C4-2B (cell line): ENCODE measurements at regions not wholly inside any gene's neighbourhood (a gene's known extent, or its start where the extent isn't known, plus 50 kb on each side); places are given as distances from the start of the nearest gene placed in this dataset.
A peak's percentile ranks its signal among the peaks of the same experiment; 100 is the strongest.

ENCODE experiments used
- H3K27ac ChIP-seq: fragments of 450-650 bp; 2 replicates; pipeline ENCODE4 v1.5.1; 2017
- ZFX ChIP-seq: fragments of 450-650 bp; IDR thresholded peaks from 2 replicates; pipeline ENCODE4 v1.6.1; 2017
- TF ChIP-seq, protein P1 (sequence below): fragments of 450-650 bp; conservative IDR thresholded peaks from 2 replicates; pipeline ENCODE4 v1.5.1; 2017; ENCODE audit warnings: mild to moderate bottlenecking

DNA sequence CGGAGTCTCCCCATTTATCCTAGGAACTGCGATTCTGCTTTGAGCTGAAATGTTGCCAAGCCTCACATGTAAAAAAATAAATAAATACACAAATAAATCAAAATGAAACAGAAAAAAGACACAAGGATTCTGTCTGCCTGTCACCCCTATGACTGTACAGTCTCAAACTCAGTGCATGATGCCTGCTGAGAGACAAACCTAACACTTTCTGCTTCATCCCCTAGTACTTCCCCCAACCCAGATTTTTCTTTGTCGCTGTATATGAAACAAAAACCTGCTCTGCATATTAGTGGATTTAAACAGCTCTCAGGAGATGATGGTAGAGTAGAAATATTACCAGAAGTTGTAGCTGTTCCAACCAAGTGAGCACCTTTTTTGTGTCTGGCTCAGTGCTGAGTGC, 530.7 kb upstream of the CFAP20DC start:
- H3K27ac ChIP-seq: no peak overlapping the region
- no peak for TF ChIP-seq ZFX
- TF ChIP-seq, protein P1, sequence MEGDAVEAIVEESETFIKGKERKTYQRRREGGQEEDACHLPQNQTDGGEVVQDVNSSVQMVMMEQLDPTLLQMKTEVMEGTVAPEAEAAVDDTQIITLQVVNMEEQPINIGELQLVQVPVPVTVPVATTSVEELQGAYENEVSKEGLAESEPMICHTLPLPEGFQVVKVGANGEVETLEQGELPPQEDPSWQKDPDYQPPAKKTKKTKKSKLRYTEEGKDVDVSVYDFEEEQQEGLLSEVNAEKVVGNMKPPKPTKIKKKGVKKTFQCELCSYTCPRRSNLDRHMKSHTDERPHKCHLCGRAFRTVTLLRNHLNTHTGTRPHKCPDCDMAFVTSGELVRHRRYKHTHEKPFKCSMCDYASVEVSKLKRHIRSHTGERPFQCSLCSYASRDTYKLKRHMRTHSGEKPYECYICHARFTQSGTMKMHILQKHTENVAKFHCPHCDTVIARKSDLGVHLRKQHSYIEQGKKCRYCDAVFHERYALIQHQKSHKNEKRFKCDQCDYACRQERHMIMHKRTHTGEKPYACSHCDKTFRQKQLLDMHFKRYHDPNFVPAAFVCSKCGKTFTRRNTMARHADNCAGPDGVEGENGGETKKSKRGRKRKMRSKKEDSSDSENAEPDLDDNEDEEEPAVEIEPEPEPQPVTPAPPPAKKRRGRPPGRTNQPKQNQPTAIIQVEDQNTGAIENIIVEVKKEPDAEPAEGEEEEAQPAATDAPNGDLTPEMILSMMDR: no peak

DNA sequence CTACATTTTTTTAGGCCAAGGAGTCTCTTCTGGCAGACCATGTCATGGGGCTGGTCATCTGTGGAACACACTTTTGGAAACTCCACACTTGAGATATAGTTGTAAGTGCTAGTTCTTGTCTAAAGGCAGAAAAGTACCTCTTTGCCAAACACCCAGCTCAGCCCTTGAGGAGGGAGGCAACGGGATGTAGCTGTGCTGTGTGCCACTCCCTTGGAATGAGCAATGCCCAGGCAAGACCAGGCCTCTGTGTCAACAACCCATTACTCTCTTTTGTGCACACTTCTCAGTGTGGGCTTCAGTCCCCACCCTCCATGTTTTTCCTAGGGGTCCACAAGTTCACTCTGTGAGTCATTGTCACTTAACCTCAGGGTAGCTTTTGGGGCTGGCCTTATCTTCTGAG, 528.3 kb upstream of the CFAP20DC start:
- no peak for TF ChIP-seq ZFX
- TF ChIP-seq, protein P1: no peak
- no peak overlapping the region for H3K27ac ChIP-seq

DNA sequence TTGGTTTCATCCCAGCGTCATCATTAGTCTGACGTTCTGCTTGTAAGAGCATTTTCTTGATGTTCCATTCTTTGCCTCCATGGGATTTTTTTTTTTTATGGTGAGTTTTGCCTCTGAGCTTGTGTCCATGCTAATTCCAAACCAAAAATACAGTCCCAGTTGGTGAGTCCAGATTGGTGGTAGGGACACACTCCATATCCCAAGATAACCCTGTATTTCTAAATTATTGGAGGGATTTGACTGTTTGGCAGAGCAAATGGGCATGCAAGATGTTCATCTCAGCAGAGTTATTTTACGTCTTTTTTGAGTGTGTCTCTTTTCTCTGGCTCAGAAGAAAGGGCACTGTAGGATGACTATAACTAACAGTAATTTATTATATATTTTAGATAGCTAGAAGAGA, 526.8 kb upstream of the CFAP20DC start:
- H3K27ac ChIP-seq: no peak overlapping the region
- no peak for TF ChIP-seq ZFX
- TF ChIP-seq, protein P1: no peak

- H3K27ac ChIP-seq: no peak overlapping the region
Measured at GRCh38 chr3:59575113-59576001, 525.5 kb upstream of the CFAP20DC start.

GRCh38 chr3:59573911-59574310, 524.1 kb upstream of the CFAP20DC start:
- no peak for TF ChIP-seq ZFX
- TF ChIP-seq, protein P1: no peak
- no peak overlapping the region; the same call in 1 of the 2 replicates for H3K27ac ChIP-seq

More at GRCh38 chr3:59575113-59576001, 525.5 kb upstream of the CFAP20DC start:
- TF ChIP-seq, protein P1: peak; percentile 89
- no peak for TF ChIP-seq ZFX

DNA sequence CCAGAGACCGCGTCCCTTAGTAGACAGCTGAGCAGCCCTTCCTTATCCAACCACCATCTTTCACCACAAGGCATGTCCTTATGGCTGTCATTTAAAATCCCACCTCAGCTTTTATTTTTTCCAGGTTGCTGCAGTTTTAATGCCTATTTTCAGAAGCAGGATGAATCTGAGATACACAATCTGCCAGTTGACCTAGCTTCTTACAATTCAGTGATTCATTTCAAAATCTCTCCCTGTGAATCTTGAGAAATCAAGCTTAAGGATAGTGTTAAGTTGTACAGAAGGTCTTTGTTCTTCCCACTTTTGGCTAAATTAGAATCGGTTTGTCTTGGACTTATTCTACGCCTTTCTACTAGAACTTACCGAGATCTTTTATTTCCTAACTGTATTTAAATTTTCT, 522.3 kb upstream of the CFAP20DC start:
- no peak for TF ChIP-seq ZFX
- TF ChIP-seq, protein P1: no peak
- no peak overlapping the region for H3K27ac ChIP-seq

DNA sequence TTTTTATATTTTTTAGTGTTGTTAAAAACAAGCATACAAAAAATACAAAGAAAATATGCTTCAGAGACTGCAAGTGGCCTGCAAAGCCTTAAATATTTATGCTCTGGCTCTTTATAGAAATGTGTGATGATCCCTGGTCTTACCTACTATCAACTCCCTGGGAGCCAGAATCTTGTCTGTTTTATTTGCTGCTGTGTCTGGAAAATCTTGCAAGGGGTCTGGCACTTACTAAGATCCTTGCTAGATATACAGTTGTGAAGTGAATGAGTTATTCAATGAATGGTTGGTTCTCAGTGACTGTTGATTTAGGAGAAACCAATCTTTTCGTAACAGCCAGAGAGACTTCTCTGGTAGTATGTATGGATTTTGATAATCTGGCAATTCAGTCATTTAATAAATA, 521.0 kb upstream of the CFAP20DC start:
- H3K27ac ChIP-seq: no peak overlapping the region
- TF ChIP-seq, protein P1: no peak
- no peak for TF ChIP-seq ZFX
